K562 (cell line): ENCODE measurements at regions not wholly inside any gene's neighbourhood (a gene's known extent, or its start where the extent isn't known, plus 50 kb on each side); places are given as distances from the start of the nearest gene placed in this dataset.

Experiments
- ATAC-seq: fragments of 200-7000 bp; cut with Tn5 transposase; 3 replicates; pipeline ENCODE4 v1.9.1; 2020; ENCODE audit warnings: moderate library complexity
- BruUV-seq: library from RNA; stranded (reverse); fragments of 400-500 nt; replicated peaks from 2 replicates; lab custom pipeline; 2021; lab: Mats Ljungman, UMichigan
- CTCF ChIA-PET: fragments of 300-600 bp; formaldehyde crosslinking; extraction: SDS; loops from one replicate; lab custom pipeline; 2021; ENCODE audit warnings: low intra/inter-chr PET ratio; lab: Yijun Ruan, JAX
- POLR2A ChIA-PET: fragments of 300-600, 350-650 bp; sonication (Branson Sonifier 250); formaldehyde crosslinking; extraction: SDS; loops from one replicate; lab custom pipeline; 2021; ENCODE audit warnings: antibody characterized with exemption, inconsistent platforms; lab: Yijun Ruan, JAX
- DNase-seq, 4 experiments: peaks; one replicate each; pipeline versions ENCODE4 v3.0.0 to v3.0.0-alpha.2; 2011 to 2018; ENCODE audit warnings: low spot score in 3 of 4, mixed read lengths in 3 of 4; ENCODE audit errors: extremely low read depth in 1 of 4
- FAIRE-seq: peaks from 2 replicates; lab custom pipeline; 2011; peaks lifted over from hg19 to GRCh38; lab: Jason Lieb, UNC
- H2AFZ ChIP-seq: 2 replicates; pipeline ENCODE4 v1.6.0; 2011; ENCODE audit warnings: low read depth, low read length, control low read depth, inconsistent platforms
- H3K27ac ChIP-seq: fragments of 200-600 bp; 3 replicates; pipeline ENCODE4 v1.8.0; 2011; ENCODE audit warnings: low read depth, mild to moderate bottlenecking, control low read depth, inconsistent platforms, low read length, moderate library complexity, mixed read lengths; ENCODE audit errors: extremely low read depth
- H3K27me3 ChIP-seq, 2 experiments: fragments of 300-600 bp in 1 of 2; 2 replicates in 1 of 2; 3 replicates in 1 of 2; pipeline versions ENCODE4 v1.6.0 to v1.8.0; 2011; ENCODE audit warnings: inconsistent platforms in 2 of 2, low read length in 2 of 2, mild to moderate bottlenecking in 1 of 2, mixed read lengths in 1 of 2, moderate library complexity in 1 of 2; ENCODE audit not compliant: control insufficient read depth in 2 of 2, insufficient read depth in 2 of 2
- H3K36me3 ChIP-seq: fragments of 300-600 bp; 3 replicates; pipeline ENCODE4 v1.8.0; 2011; ENCODE audit warnings: mild to moderate bottlenecking, low read length, inconsistent platforms; ENCODE audit not compliant: control insufficient read depth, insufficient read depth
- H3K4me1 ChIP-seq, 2 experiments: fragments of 200-600 bp in 1 of 2; replicated peaks in 1 of 2; 2 replicates in 1 of 2; 3 replicates in 1 of 2; pipeline versions ENCODE4 v1.5.1 to v1.8.0; 2011; ENCODE audit warnings: inconsistent platforms in 2 of 2, low read length in 2 of 2, mild to moderate bottlenecking in 1 of 2, mixed read lengths in 1 of 2, moderate library complexity in 1 of 2; ENCODE audit not compliant: control insufficient read depth in 2 of 2, insufficient read depth in 2 of 2
- H3K4me2 ChIP-seq: 2 replicates; pipeline ENCODE4 v1.6.1; 2011; ENCODE audit warnings: low read length, control low read depth, inconsistent platforms, mixed read lengths; ENCODE audit not compliant: insufficient read depth
- H3K4me3 ChIP-seq: fragments of 200-600 bp; sonication (generic), shearing (Covaris generic); 2 replicates; pipeline ENCODE4 v1.5.1; 2016; ENCODE audit warnings: control low read depth, inconsistent platforms
- H3K79me2 ChIP-seq: fragments of 200-600 bp; 3 replicates; pipeline ENCODE4 v1.8.0; 2011; ENCODE audit warnings: low read length, inconsistent platforms; ENCODE audit not compliant: control insufficient read depth, insufficient read depth
- H3K9ac ChIP-seq, 2 experiments: 2 replicates each; pipeline versions ENCODE4 v1.6.0 to v1.6.1; 2011; ENCODE audit warnings: low read depth in 2 of 2, low read length in 2 of 2, control low read depth in 1 of 2, inconsistent platforms in 1 of 2, mild to moderate bottlenecking in 1 of 2, mixed read lengths in 1 of 2; ENCODE audit not compliant: insufficient read depth in 1 of 2
- H3K9me1 ChIP-seq: one replicate; pipeline ENCODE4 v1.6.0; 2011; ENCODE audit warnings: inconsistent platforms, mild to moderate bottlenecking, low read length, moderate library complexity; ENCODE audit not compliant: control insufficient read depth, insufficient read depth
- H3K9me3 ChIP-seq: replicated peaks from 2 replicates; pipeline ENCODE4 v1.5.1; 2011; ENCODE audit warnings: low read depth, low read length, inconsistent platforms; ENCODE audit not compliant: control insufficient read depth, insufficient read depth
- H4K20me1 ChIP-seq: replicated peaks from 2 replicates; pipeline ENCODE4 v1.6.1; 2011; ENCODE audit warnings: low read length, inconsistent platforms, mixed read lengths; ENCODE audit not compliant: control insufficient read depth, insufficient read depth
- CREB5 ChIP-seq: fragments of 250-450 bp; sonication (Bioruptor Pico); IDR thresholded peaks from 2 replicates; pipeline ENCODE4 v1.5.0; 2020; ENCODE audit warnings: mild to moderate bottlenecking
- ERF ChIP-seq: fragments of 450-650 bp; formaldehyde crosslinking; IDR thresholded peaks from 2 replicates; pipeline ENCODE4 v1.4.0; 2020; ENCODE audit warnings: mild to moderate bottlenecking, mixed read lengths
- FOXO4 ChIP-seq: fragments of 450-650 bp; formaldehyde crosslinking; IDR thresholded peaks from 2 replicates; pipeline ENCODE4 v1.4.0; 2020; ENCODE audit warnings: mild to moderate bottlenecking, moderate library complexity
- HEY1 ChIP-seq: fragments of 250-450 bp; sonication (Bioruptor Pico); IDR thresholded peaks from 2 replicates; pipeline ENCODE4 v1.5.0; 2020; ENCODE audit warnings: mild to moderate bottlenecking, moderate library complexity, borderline replicate concordance
- HMGN3 ChIP-seq: IDR thresholded peaks from 2 replicates; pipeline ENCODE4 v1.6.1; 2011; ENCODE audit warnings: borderline replicate concordance, low read depth, mild to moderate bottlenecking, mixed read lengths, low read length; ENCODE audit not compliant: insufficient read length; ENCODE audit errors: extremely low read depth
- MAZ ChIP-seq, 2 experiments: fragments of 450-650 bp in 1 of 2; sonication (generic) in 1 of 2; formaldehyde crosslinking; IDR thresholded peaks in 1 of 2; conservative IDR thresholded peaks in 1 of 2; 2 replicates each; pipeline versions ENCODE4 v1.4.0 to v1.5.0; 2020; ENCODE audit warnings: mild to moderate bottlenecking in 1 of 2, missing genetic modification reagents in 1 of 2
- MTA3 ChIP-seq: fragments of 450-650 bp; formaldehyde crosslinking; IDR thresholded peaks from 2 replicates; pipeline ENCODE4 v1.6.1; 2017; ENCODE audit warnings: mild to moderate bottlenecking, borderline replicate concordance
- RUNX1 ChIP-seq: sonication (generic); IDR thresholded peaks from 2 replicates; pipeline ENCODE4 v1.6.1; 2016; ENCODE audit warnings: antibody characterized with exemption, low read depth
- UBTF ChIP-seq, 2 experiments: IDR thresholded peaks; 2 replicates each; pipeline ENCODE4 v1.6.1; 2012; ENCODE audit warnings: improper control_type of control experiment in 2 of 2, low read depth in 2 of 2, low read length in 2 of 2, borderline replicate concordance in 1 of 2
- YBX1 ChIP-seq: fragments of 450-650 bp; IDR thresholded peaks from 2 replicates; pipeline ENCODE4 v1.7.1; 2016; ENCODE audit warnings: mild to moderate bottlenecking
- ZFP36 ChIP-seq: fragments of 150-350 bp; IDR thresholded peaks from 2 replicates; pipeline ENCODE4 v1.6.1; 2018; ENCODE audit warnings: low read length, low read depth; ENCODE audit not compliant: partially characterized antibody
- ZNF12 ChIP-seq: sonication (generic); formaldehyde crosslinking; IDR thresholded peaks from 2 replicates; pipeline ENCODE4 v1.4.0; 2020; ENCODE audit warnings: mild to moderate bottlenecking, missing genetic modification reagents
- ZNF174 ChIP-seq: fragments of 250-450 bp; sonication (Bioruptor Pico); IDR thresholded peaks from 2 replicates; pipeline ENCODE4 v1.4.0; 2020; ENCODE audit warnings: mild to moderate bottlenecking
- ZNF324 ChIP-seq: fragments of 250-450 bp; sonication (Bioruptor Pico); IDR thresholded peaks from 2 replicates; pipeline ENCODE4 v1.4.0; 2020; ENCODE audit warnings: mild to moderate bottlenecking
- ZNF561 ChIP-seq: fragments of 450-650 bp; formaldehyde crosslinking; conservative IDR thresholded peaks from 2 replicates; pipeline ENCODE4 v1.4.0; 2020; ENCODE audit warnings: mild to moderate bottlenecking, moderate library complexity
- ZNF780A ChIP-seq: fragments of 250-450 bp; sonication (Bioruptor Pico); IDR thresholded peaks from 2 replicates; pipeline ENCODE4 v1.5.0; 2021; ENCODE audit warnings: mild to moderate bottlenecking
- WGBS: fragments of 100-300 bp; shearing (Covaris generic); methylation state at CpG from one replicate; pipeline ENCODE4 v1.1.6; 2016; ENCODE audit warnings: low coverage, mixed read lengths; ENCODE audit not compliant: insufficient coverage; ENCODE audit errors: missing lambda C conversion rate; 5-methylcytosine and 5-hydroxymethylcytosine counted together
- in situ Hi-C: fragments of 300-500 bp; cut with MboI; formaldehyde crosslinking; loops from 4 replicates; pipeline ENCODE4 v1.15.0; 2018; ENCODE audit warnings: inconsistent platforms, mixed read lengths
- intact Hi-C: fragments of 100-400 bp; cut with micrococcal nuclease; formaldehyde crosslinking; loops from 2 replicates; pipeline ENCODE4 v1.14.2; 2022

- FAIRE-seq (no peak), DNase-seq (no peak), ATAC-seq (no peak)
- no peaks in the 10 kb centered on the region for H3K9me3 ChIP-seq
- H4K20me1 ChIP-seq, result no peaks in the 10 kb centered on the region
- in situ Hi-C loops (no loop called here), intact Hi-C loops (no loop called here)
- WGBS, result 2% methylated on average over 2 of the region's 2 CpGs
- no peak overlapping the region for H3K9ac ChIP-seq
- no peak overlapping the region for H3K4me3 ChIP-seq
- H3K4me2 ChIP-seq, result no peak overlapping the region
- no peaks in the 10 kb centered on the region for H3K4me1 ChIP-seq
- H2AFZ ChIP-seq, result no peak overlapping the region
- no peaks in the 10 kb centered on the region for H3K79me2 ChIP-seq
- ChIA-PET CTCF (no interaction called here), POLR2A (no interaction called here)
- no peaks in the 10 kb centered on the region for H3K36me3 ChIP-seq
- H3K27ac ChIP-seq, result no peak overlapping the region
- BruUV-seq, result no TSS peak
- no peaks in the 10 kb centered on the region for H3K9me1 ChIP-seq
- no peaks in the 10 kb centered on the region for H3K27me3 ChIP-seq
- TF ChIP-seq ZNF780A (no peak), ZNF561 (no peak), MAZ (CRISPR knock-in tag; conservative IDR thresholded peaks at IDR 0.05 in 1 of 2, IDR thresholded peaks at IDR 0.05 in 1 of 2) (no peak), HMGN3 (no peak), ERF (no peak), RUNX1 (no peak), ZFP36 (no peak), FOXO4 (CRISPR knock-in tag) (no peak), ZNF12 (CRISPR knock-in tag) (no peak), CREB5 (CRISPR knock-in tag) (no peak), MTA3 (no peak), ZNF174 (no peak), ZNF324 (CRISPR knock-in tag) (no peak), HEY1 (CRISPR knock-in tag) (no peak), UBTF (IDR thresholded peaks at IDR 0.05; ENCODE audit: borderline replicate concordance in 1 of 2, low read depth in 2 of 2, low read length in 2 of 2) (no peak), YBX1 (no peak)
These were observed 1478.0 kb downstream of the NCAM2 start for GRCh38 chr21:22476214-22476613.
